ENCODE measurements at regions not wholly inside any gene's neighbourhood (a gene's known extent, or its start where the extent isn't known, plus 50 kb on each side); places are given as distances from the start of the nearest gene placed in this dataset.

DNA sequence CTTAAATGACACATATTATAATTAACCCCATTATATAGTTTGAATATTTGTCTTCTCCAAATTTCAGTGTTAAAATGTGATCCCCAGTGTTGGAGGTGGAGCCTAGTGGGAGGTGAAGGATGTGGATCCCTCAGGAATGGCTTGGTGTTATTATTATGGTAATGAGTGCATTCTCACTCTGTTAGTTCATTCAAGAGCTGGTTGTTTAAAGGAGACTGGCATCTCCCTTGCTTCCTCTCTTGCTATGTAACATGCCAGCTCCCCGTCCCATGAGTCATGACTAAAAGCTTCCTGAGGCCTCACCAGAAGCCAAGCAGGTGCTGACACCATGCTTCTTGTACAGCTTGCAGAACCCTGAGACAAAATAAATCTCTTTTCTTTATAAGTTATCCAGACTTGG is 1612.7 kb downstream of the AMY1C start:
- no peaks in the 10 kb centered on the region for H3K4me1 ChIP-seq (ENCODE audit: control insufficient read depth, insufficient read depth, low read length)
- H3K36me3 ChIP-seq (ENCODE audit: control insufficient read depth, insufficient read depth, low read length), result no peaks in the 10 kb centered on the region
- no CpG with 5 or more reads among the region's 1 CpG for WGBS (ENCODE audit: insufficient coverage, low lambda C conversion rate)
- no peak overlapping the region for H3K4me3 ChIP-seq (ENCODE audit: low read length)
- no peaks in the 10 kb centered on the region for H3K27me3 ChIP-seq (ENCODE audit: control insufficient read depth, insufficient read depth, low read length)
- no peaks in the 10 kb centered on the region for H3K9me3 ChIP-seq (ENCODE audit: control insufficient read depth, low read depth, low read length)
- DNase-seq, result no peak
- H3K27ac ChIP-seq (ENCODE audit: low read length), result no peak overlapping the region

GRCh38 chr1:105368446-105368845 is 1618.7 kb downstream of the AMY1C start:
- no peak overlapping the region for H3K4me3 ChIP-seq (ENCODE audit: low read length)
- DNase-seq, result no peak
- H3K27ac ChIP-seq (ENCODE audit: low read length), result no peak overlapping the region
- H3K36me3 ChIP-seq (ENCODE audit: control insufficient read depth, insufficient read depth, low read length), result no peaks in the 10 kb centered on the region
- no peaks in the 10 kb centered on the region for H3K9me3 ChIP-seq (ENCODE audit: control insufficient read depth, low read depth, low read length)
- WGBS (ENCODE audit: insufficient coverage, low lambda C conversion rate), result 40% methylated on average over 1 of the region's 4 CpGs
- no peaks in the 10 kb centered on the region for H3K27me3 ChIP-seq (ENCODE audit: control insufficient read depth, insufficient read depth, low read length)
- no peaks in the 10 kb centered on the region for H3K4me1 ChIP-seq (ENCODE audit: control insufficient read depth, insufficient read depth, low read length)

DNA sequence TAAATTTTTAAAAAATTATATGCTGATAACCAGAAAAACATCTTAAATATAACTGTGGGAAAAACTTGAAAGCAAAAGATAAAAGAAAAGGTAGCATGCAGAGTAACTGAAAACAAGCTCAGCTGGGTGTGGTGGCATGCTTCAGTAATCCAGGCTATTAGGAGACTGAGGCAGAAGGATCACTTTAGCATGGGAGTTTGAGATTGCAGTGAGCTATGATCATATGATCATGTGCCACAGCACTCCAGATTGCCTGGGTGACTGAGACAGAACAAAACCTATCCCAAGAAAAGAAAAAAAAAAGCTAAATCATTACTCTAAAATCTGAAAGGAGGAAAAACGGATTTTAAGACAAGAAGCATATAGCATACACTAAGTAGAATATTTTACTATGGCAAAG is 1624.0 kb downstream of the AMY1C start:
- Histone ChIP-seq H3K4me3 (ENCODE audit: low read length) (no peak overlapping the region), H3K27me3 (ENCODE audit: control insufficient read depth, insufficient read depth, low read length) (no peaks in the 10 kb centered on the region), H3K36me3 (ENCODE audit: control insufficient read depth, insufficient read depth, low read length) (no peaks in the 10 kb centered on the region), H3K9me3 (ENCODE audit: control insufficient read depth, low read depth, low read length) (no peaks in the 10 kb centered on the region), H3K4me1 (ENCODE audit: control insufficient read depth, insufficient read depth, low read length) (no peaks in the 10 kb centered on the region), H3K27ac (ENCODE audit: low read length) (no peak overlapping the region)
- 78% methylated on average over 1 of the region's 1 CpG for WGBS (ENCODE audit: insufficient coverage, low lambda C conversion rate)
- DNase-seq, result no peak

- Histone ChIP-seq H3K4me3 (ENCODE audit: low read length) (no peak overlapping the region), H3K9me3 (ENCODE audit: control insufficient read depth, low read depth, low read length) (no peaks in the 10 kb centered on the region), H3K27me3 (ENCODE audit: control insufficient read depth, insufficient read depth, low read length) (no peaks in the 10 kb centered on the region), H3K27ac (ENCODE audit: low read length) (no peak overlapping the region), H3K36me3 (ENCODE audit: control insufficient read depth, insufficient read depth, low read length) (no peaks in the 10 kb centered on the region), H3K4me1 (ENCODE audit: control insufficient read depth, insufficient read depth, low read length) (no peaks in the 10 kb centered on the region)
- no CpG with 5 or more reads among the region's 1 CpG for WGBS (ENCODE audit: insufficient coverage, low lambda C conversion rate)
- no peak for DNase-seq
Measured at GRCh38 chr1:105386489-105386888, 1636.8 kb downstream of the AMY1C start.

DNA sequence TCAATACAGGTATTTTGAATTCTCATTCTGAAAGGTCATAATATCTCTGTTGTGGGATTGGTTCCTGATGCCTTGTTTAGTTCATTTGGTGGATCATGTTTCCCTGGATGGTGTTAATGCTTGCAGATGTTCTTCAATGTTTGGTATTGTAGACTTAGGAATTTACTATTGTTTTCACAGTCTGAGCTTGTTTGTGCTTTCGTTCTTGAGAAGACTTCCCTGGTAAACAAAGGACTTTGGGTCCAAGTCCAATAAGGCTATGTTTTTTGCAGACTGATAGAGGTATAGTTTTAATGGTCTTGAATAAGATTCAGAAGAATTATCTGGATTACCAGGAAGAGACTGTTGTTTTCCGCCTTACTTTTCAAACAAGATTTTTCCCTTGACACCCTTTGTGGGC is 1646.3 kb downstream of the AMY1C start:
- H3K27me3 ChIP-seq (ENCODE audit: control insufficient read depth, insufficient read depth, low read length), result no peaks in the 10 kb centered on the region
- no peak for DNase-seq
- H3K4me3 ChIP-seq (ENCODE audit: low read length), result no peak overlapping the region
- WGBS (ENCODE audit: insufficient coverage, low lambda C conversion rate), result no CpG with 5 or more reads among the region's 2 CpGs
- no peak overlapping the region for H3K27ac ChIP-seq (ENCODE audit: low read length)
- H3K9me3 ChIP-seq (ENCODE audit: control insufficient read depth, low read depth, low read length), result peaks cover 2% of the 10 kb centered on the region
- no peaks in the 10 kb centered on the region for H3K4me1 ChIP-seq (ENCODE audit: control insufficient read depth, insufficient read depth, low read length)
- H3K36me3 ChIP-seq (ENCODE audit: control insufficient read depth, insufficient read depth, low read length), result no peaks in the 10 kb centered on the region

DNA sequence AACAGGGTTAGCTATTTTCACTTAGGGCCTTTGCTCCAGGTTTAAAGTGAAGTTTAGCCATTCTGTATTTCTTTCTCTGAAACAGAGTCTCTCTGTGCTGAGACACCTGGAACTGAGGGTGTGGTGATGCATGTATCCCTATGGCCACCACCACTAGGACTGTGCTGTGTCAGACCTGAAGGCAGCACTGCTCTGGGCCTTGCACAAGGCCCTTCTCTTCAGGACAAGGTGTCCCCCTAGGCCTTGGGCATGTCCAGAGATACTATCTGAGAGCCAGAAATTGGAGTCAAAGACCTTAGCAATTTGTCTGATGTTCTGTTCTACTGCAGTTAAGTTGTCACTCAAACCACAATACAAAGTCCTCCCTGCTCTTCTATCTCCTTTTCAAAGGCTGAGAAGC is 1649.2 kb downstream of the AMY1C start:
- no peak for DNase-seq
- peaks cover 2% of the 10 kb centered on the region for H3K9me3 ChIP-seq (ENCODE audit: control insufficient read depth, low read depth, low read length)
- no peaks in the 10 kb centered on the region for H3K4me1 ChIP-seq (ENCODE audit: control insufficient read depth, insufficient read depth, low read length)
- H3K36me3 ChIP-seq (ENCODE audit: control insufficient read depth, insufficient read depth, low read length), result no peaks in the 10 kb centered on the region
- no peak overlapping the region for H3K4me3 ChIP-seq (ENCODE audit: low read length)
- H3K27me3 ChIP-seq (ENCODE audit: control insufficient read depth, insufficient read depth, low read length), result no peaks in the 10 kb centered on the region
- H3K27ac ChIP-seq (ENCODE audit: low read length), result no peak overlapping the region

DNA sequence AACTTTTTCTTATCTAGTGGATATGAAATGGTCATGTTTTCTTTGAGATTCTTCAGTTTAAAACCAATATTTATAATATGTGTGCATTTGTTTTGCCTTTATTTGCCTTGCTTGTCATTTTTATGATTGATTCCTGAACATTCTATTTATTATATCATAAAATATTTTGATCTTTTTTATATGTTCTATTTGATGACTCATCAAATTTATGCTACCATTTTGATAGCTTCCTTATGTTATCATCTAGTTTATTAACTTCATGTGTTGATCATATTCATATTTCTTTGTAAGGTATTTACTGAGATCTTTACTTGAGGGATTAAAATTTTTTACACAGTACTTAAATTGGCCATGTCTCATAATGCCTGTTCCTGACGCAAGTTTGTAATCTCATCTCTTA is 1650.0 kb downstream of the AMY1C start:
- no peaks in the 10 kb centered on the region for H3K36me3 ChIP-seq (ENCODE audit: control insufficient read depth, insufficient read depth, low read length)
- WGBS (ENCODE audit: insufficient coverage, low lambda C conversion rate), result 100% methylated on average over 1 of the region's 1 CpG
- H3K27me3 ChIP-seq (ENCODE audit: control insufficient read depth, insufficient read depth, low read length), result no peaks in the 10 kb centered on the region
- no peak overlapping the region for H3K27ac ChIP-seq (ENCODE audit: low read length)
- no peak for DNase-seq
- peaks cover 2% of the 10 kb centered on the region for H3K9me3 ChIP-seq (ENCODE audit: control insufficient read depth, low read depth, low read length)
- no peaks in the 10 kb centered on the region for H3K4me1 ChIP-seq (ENCODE audit: control insufficient read depth, insufficient read depth, low read length)
- H3K4me3 ChIP-seq (ENCODE audit: low read length), result no peak overlapping the region

DNA sequence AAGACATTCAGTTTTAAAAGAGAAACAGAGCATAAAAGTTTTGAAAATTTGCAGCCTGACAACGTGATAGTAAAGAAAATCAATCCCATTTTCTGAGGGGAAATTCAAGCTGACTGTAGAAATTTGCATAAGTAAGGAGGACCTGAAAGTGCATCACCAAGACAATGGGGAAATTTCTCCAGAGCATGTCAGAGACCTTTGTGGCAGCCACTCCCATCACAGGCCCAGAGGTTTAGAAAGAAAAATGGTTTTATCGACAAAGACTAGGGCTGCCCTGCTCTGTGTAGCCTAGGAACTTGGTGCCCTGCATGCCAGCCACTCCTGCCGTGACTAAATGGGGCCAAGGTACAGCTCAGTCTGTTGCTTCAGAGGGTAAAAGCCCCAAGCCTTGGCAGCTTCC is 1640.2 kb upstream of the PRMT6 start:
- H3K36me3 ChIP-seq (ENCODE audit: control insufficient read depth, insufficient read depth, low read length), result no peaks in the 10 kb centered on the region
- no peak overlapping the region for H3K4me3 ChIP-seq (ENCODE audit: low read length)
- H3K27ac ChIP-seq (ENCODE audit: low read length), result no peak overlapping the region
- H3K4me1 ChIP-seq (ENCODE audit: control insufficient read depth, insufficient read depth, low read length), result no peaks in the 10 kb centered on the region
- WGBS (ENCODE audit: insufficient coverage, low lambda C conversion rate), result 60% methylated on average over 1 of the region's 3 CpGs
- DNase-seq, result no peak
- H3K9me3 ChIP-seq (ENCODE audit: control insufficient read depth, low read depth, low read length), result peaks cover 3% of the 10 kb centered on the region
- H3K27me3 ChIP-seq (ENCODE audit: control insufficient read depth, insufficient read depth, low read length), result no peaks in the 10 kb centered on the region

GRCh38 chr1:105419030-105419429 is 1637.4 kb upstream of the PRMT6 start:
- H3K9me3 ChIP-seq (ENCODE audit: control insufficient read depth, low read depth, low read length), result no peaks in the 10 kb centered on the region
- DNase-seq, result no peak
- no peaks in the 10 kb centered on the region for H3K4me1 ChIP-seq (ENCODE audit: control insufficient read depth, insufficient read depth, low read length)
- no CpG with 5 or more reads among the region's 1 CpG for WGBS (ENCODE audit: insufficient coverage, low lambda C conversion rate)
- no peak overlapping the region for H3K27ac ChIP-seq (ENCODE audit: low read length)
- no peak overlapping the region for H3K4me3 ChIP-seq (ENCODE audit: low read length)
- H3K27me3 ChIP-seq (ENCODE audit: control insufficient read depth, insufficient read depth, low read length), result no peaks in the 10 kb centered on the region
- no peaks in the 10 kb centered on the region for H3K36me3 ChIP-seq (ENCODE audit: control insufficient read depth, insufficient read depth, low read length)

GRCh38 chr1:105427543-105427942 is 1628.9 kb upstream of the PRMT6 start:
- no peak for DNase-seq
- H3K4me3 ChIP-seq (ENCODE audit: low read length), result no peak overlapping the region
- no peaks in the 10 kb centered on the region for H3K9me3 ChIP-seq (ENCODE audit: control insufficient read depth, low read depth, low read length)
- H3K27ac ChIP-seq (ENCODE audit: low read length), result no peak overlapping the region
- H3K4me1 ChIP-seq (ENCODE audit: control insufficient read depth, insufficient read depth, low read length), result no peaks in the 10 kb centered on the region
- WGBS (ENCODE audit: insufficient coverage, low lambda C conversion rate), result 100% methylated on average over 1 of the region's 2 CpGs
- H3K36me3 ChIP-seq (ENCODE audit: control insufficient read depth, insufficient read depth, low read length), result no peaks in the 10 kb centered on the region
- no peaks in the 10 kb centered on the region for H3K27me3 ChIP-seq (ENCODE audit: control insufficient read depth, insufficient read depth, low read length)

GRCh38 chr1:105436589-105437259 is 1619.8 kb upstream of the PRMT6 start:
- H3K27ac ChIP-seq (ENCODE audit: low read length), result no peak overlapping the region
- no peak for DNase-seq
- H3K36me3 ChIP-seq (ENCODE audit: control insufficient read depth, insufficient read depth, low read length), result no peaks in the 10 kb centered on the region
- H3K9me3 ChIP-seq (ENCODE audit: control insufficient read depth, low read depth, low read length), result no peaks in the 10 kb centered on the region
- H3K27me3 ChIP-seq (ENCODE audit: control insufficient read depth, insufficient read depth, low read length), result no peaks in the 10 kb centered on the region
- H3K4me3 ChIP-seq (ENCODE audit: low read length), result no peak overlapping the region
- no peaks in the 10 kb centered on the region for H3K4me1 ChIP-seq (ENCODE audit: control insufficient read depth, insufficient read depth, low read length)
- WGBS (ENCODE audit: insufficient coverage, low lambda C conversion rate), result no CpG with 5 or more reads among the region's 7 CpGs

Measured in large intestine (tissue), 3 donors.